Endodermal cell (in vitro differentiated cells): ENCODE measurements at regions not wholly inside any gene's neighbourhood (a gene's known extent, or its start where the extent isn't known, plus 50 kb on each side); places are given as distances from the start of the nearest gene placed in this dataset.

ENCODE experiments used
- DNase-seq: peaks from one replicate; pipeline ENCODE4 v3.0.0-alpha.2; 2017
- H3K27ac ChIP-seq: 2 replicates; pipeline ENCODE4 v1.5.1; 2013; ENCODE audit warnings: mild to moderate bottlenecking, low read depth, low read length, moderate library complexity
- H3K27me3 ChIP-seq: 2 replicates; pipeline ENCODE4 v1.6.1; 2013; ENCODE audit warnings: mild to moderate bottlenecking, low read length, moderate library complexity; ENCODE audit not compliant: insufficient read depth, control insufficient read depth, poor library complexity, severe bottlenecking
- H3K36me3 ChIP-seq: 2 replicates; pipeline ENCODE4 v1.7.0; 2013; ENCODE audit warnings: mild to moderate bottlenecking, low read length, moderate library complexity; ENCODE audit not compliant: control insufficient read depth, insufficient read depth
- H3K4me1 ChIP-seq: one replicate; pipeline ENCODE4 v1.7.0; 2013; ENCODE audit warnings: low read length; ENCODE audit not compliant: control insufficient read depth, insufficient read depth
- H3K4me3 ChIP-seq: 2 replicates; pipeline ENCODE4 v1.5.1; 2013; ENCODE audit warnings: mild to moderate bottlenecking, low read length, moderate library complexity
- H3K9ac ChIP-seq: 2 replicates; pipeline ENCODE4 v1.6.1; 2013; ENCODE audit warnings: mild to moderate bottlenecking, low read length, moderate library complexity; ENCODE audit not compliant: poor library complexity, severe bottlenecking; ENCODE audit errors: extremely low read depth
- H3K9me3 ChIP-seq: 2 replicates; pipeline ENCODE4 v1.6.1; 2013; ENCODE audit warnings: mild to moderate bottlenecking, low read length, moderate library complexity; ENCODE audit not compliant: control insufficient read depth
- H3K27ac Mint-ChIP-seq: 2 replicates; pipeline ENCODE4 v1.8.0; 2020; ENCODE audit warnings: mixed read lengths
- H3K27me3 Mint-ChIP-seq: 2 replicates; pipeline ENCODE4 v1.8.0; 2021; ENCODE audit warnings: mild to moderate bottlenecking, mixed read lengths; ENCODE audit not compliant: insufficient read depth
- H3K36me3 Mint-ChIP-seq: 2 replicates; pipeline ENCODE4 v1.8.0; 2020; ENCODE audit warnings: low read depth, mixed read lengths
- H3K4me1 Mint-ChIP-seq: 2 replicates; pipeline ENCODE4 v1.8.0; 2020; ENCODE audit warnings: mixed read lengths
- H3K4me3 Mint-ChIP-seq: 2 replicates; pipeline ENCODE4 v1.8.0; 2020; ENCODE audit warnings: mild to moderate bottlenecking, moderate library complexity, mixed read lengths
- H3K9me3 Mint-ChIP-seq: 2 replicates; pipeline ENCODE4 v1.8.0; 2020; ENCODE audit warnings: mild to moderate bottlenecking, mixed read lengths
- WGBS, 2 experiments: methylation state at CpG; one replicate each; pipeline versions ENCODE4 v1.1.5 to v1.1.7; 2013; ENCODE audit warnings: missing lambda C conversion rate in 2 of 2, mixed read lengths in 1 of 2; ENCODE audit not compliant: insufficient coverage in 1 of 2, insufficient read length in 1 of 2; 5-methylcytosine and 5-hydroxymethylcytosine counted together
- TF ChIP-seq, protein P1 (sequence below): fragments of 200-600 bp; sonication (generic); conservative IDR thresholded peaks from 2 replicates; pipeline ENCODE4 v1.5.0; 2021; ENCODE audit warnings: antibody characterized with exemption, mild to moderate bottlenecking

DNA sequence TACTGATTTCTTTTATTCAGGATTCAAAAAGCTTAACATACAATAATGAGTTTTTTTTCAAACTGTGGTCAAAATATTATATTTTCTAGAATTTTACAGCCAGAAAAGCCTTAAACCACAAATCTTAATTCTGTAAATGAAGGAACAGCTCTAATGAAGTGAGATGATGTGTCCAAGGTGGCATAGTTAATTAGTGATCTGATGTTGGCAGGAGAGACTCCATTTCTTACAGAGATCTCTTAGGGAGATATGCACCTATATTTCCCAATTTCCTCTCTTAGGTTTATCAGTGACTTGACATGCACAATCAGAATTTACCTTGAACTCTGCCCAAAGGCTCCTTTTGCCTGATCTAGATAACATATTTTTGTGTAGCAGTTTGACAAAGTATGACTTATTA is 211.1 kb upstream of the ZNF804B start:
- no peaks in the 10 kb centered on the region for H3K4me1 Mint-ChIP-seq
- no peak overlapping the region for H3K4me3 Mint-ChIP-seq
- H3K27me3 ChIP-seq = no peaks in the 10 kb centered on the region
- TF ChIP-seq, protein P1, sequence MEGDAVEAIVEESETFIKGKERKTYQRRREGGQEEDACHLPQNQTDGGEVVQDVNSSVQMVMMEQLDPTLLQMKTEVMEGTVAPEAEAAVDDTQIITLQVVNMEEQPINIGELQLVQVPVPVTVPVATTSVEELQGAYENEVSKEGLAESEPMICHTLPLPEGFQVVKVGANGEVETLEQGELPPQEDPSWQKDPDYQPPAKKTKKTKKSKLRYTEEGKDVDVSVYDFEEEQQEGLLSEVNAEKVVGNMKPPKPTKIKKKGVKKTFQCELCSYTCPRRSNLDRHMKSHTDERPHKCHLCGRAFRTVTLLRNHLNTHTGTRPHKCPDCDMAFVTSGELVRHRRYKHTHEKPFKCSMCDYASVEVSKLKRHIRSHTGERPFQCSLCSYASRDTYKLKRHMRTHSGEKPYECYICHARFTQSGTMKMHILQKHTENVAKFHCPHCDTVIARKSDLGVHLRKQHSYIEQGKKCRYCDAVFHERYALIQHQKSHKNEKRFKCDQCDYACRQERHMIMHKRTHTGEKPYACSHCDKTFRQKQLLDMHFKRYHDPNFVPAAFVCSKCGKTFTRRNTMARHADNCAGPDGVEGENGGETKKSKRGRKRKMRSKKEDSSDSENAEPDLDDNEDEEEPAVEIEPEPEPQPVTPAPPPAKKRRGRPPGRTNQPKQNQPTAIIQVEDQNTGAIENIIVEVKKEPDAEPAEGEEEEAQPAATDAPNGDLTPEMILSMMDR = no peak
- no peaks in the 10 kb centered on the region for H3K36me3 ChIP-seq
- DNase-seq = no peak
- H3K4me3 ChIP-seq = no peak overlapping the region
- no peak overlapping the region for H3K27ac ChIP-seq
- H3K4me1 ChIP-seq = no peaks in the 10 kb centered on the region
- no peak overlapping the region for H3K27ac Mint-ChIP-seq
- peaks cover 31% of the 10 kb centered on the region for H3K9me3 Mint-ChIP-seq
- peaks cover 33% of the 10 kb centered on the region for H3K9me3 ChIP-seq
- no peak overlapping the region for H3K9ac ChIP-seq
- H3K36me3 Mint-ChIP-seq = peaks cover 6% of the 10 kb centered on the region
- peaks cover 2% of the 10 kb centered on the region for H3K27me3 Mint-ChIP-seq

DNA sequence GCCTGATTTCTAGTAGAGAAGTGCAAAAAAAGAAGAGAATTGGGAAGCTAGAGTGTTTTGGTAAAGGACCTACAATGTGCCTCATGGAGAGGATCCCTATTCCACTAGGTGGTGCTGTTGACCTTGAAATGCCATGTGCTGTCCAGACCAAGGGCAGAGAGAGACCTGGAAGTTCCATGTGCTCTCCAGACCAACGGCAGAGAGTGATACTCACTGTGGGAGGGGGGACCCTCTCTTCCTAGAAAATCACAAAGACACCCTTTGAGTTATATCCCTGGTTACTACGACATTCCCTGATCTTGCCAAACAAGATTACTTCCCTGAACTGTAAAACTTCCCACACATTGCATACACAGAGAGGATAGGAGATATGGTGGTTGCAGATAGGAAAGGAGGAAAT is 212.7 kb upstream of the ZNF804B start:
- H3K27ac ChIP-seq = no peak overlapping the region
- TF ChIP-seq, protein P1 = peak; percentile 87
- DNase-seq = peak; percentile 83
- Mint-ChIP-seq H3K4me1 (no peaks in the 10 kb centered on the region), H3K4me3 (no peak overlapping the region), H3K36me3 (peaks cover 6% of the 10 kb centered on the region), H3K27ac (no peak overlapping the region), H3K9me3 (peaks cover 31% of the 10 kb centered on the region), H3K27me3 (peaks cover 2% of the 10 kb centered on the region)
- H3K27me3 ChIP-seq = no peaks in the 10 kb centered on the region
- 64% methylated on average over 1 of the region's 2 CpGs; no CpG with 5 or more reads in 1 of the 2 experiments for WGBS, 2 experiments
- H3K4me3 ChIP-seq = no peak overlapping the region
- no peaks in the 10 kb centered on the region for H3K4me1 ChIP-seq
- no peaks in the 10 kb centered on the region for H3K36me3 ChIP-seq
- no peak overlapping the region for H3K9ac ChIP-seq
- H3K9me3 ChIP-seq = peaks cover 35% of the 10 kb centered on the region

DNA sequence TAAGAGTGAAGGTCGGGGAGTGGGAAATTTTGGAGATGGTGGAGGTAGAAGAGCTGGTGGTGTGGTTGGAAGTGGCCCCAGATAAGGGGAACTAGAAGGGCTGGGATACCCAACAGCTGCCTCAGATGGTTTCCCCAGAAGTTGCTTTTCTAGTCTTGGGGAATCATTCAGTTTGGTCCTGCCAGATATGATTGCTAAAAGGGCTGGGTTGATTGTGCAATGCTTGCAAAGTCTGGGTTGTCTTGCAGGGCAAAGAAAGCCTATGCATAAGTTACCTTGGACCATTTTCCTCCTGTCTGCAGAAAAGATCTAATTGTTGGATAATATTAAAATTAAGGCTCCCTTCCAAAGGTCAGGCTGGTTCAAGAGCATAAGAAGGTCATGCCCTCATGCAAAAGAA is 213.8 kb upstream of the ZNF804B start:
- no peak for DNase-seq
- TF ChIP-seq, protein P1 = no peak
- Histone ChIP-seq H3K4me3 (no peak overlapping the region), H3K27me3 (no peaks in the 10 kb centered on the region), H3K27ac (no peak overlapping the region), H3K4me1 (no peaks in the 10 kb centered on the region), H3K9ac (no peak overlapping the region), H3K9me3 (peaks cover 35% of the 10 kb centered on the region), H3K36me3 (no peaks in the 10 kb centered on the region)
- peaks cover 37% of the 10 kb centered on the region for H3K9me3 Mint-ChIP-seq
- peaks cover 2% of the 10 kb centered on the region for H3K27me3 Mint-ChIP-seq
- 91% methylated on average over 1 of the region's 1 CpG; no CpG with 5 or more reads in 1 of the 2 experiments for WGBS, 2 experiments
- H3K36me3 Mint-ChIP-seq = peaks cover 6% of the 10 kb centered on the region
- no peaks in the 10 kb centered on the region for H3K4me1 Mint-ChIP-seq
- H3K27ac Mint-ChIP-seq = no peak overlapping the region
- H3K4me3 Mint-ChIP-seq = no peak overlapping the region
